SKM-1 treated with dmso at 0.1 percent for 144 hours (cell line): ENCODE measurements at regions not wholly inside any gene's neighbourhood (a gene's known extent, or its start where the extent isn't known, plus 50 kb on each side); places are given as distances from the start of the nearest gene placed in this dataset.
A peak's percentile ranks its signal among the peaks of the same experiment; 100 is the strongest.
"Not testable (repeated sequence)": the region's sequence is repeated elsewhere in the genome, so short reads cannot be mapped to it uniquely, and the experiment has no call there.

Experiments used
- DNase-seq: peaks from one replicate; lab custom pipeline; 2025; ENCODE audit not compliant: unreplicated experiment; lab: John Stamatoyannopoulos, UW

- DNase-seq, result no peak
These were observed 101.3 kb downstream of the AKAP11 start for GRCh38 chr13:42373048-42373812.

GRCh38 chr13:42375663-42376062, 103.7 kb downstream of the AKAP11 start:
- DNase-seq, result no peak

- DNase-seq, result peak; percentile 72
These were observed 105.9 kb downstream of the AKAP11 start for GRCh38 chr13:42377640-42378382.

GRCh38 chr13:42378383-42378780, 106.4 kb downstream of the AKAP11 start:
- no peak for DNase-seq

- DNase-seq, result no peak
These were observed 107.3 kb downstream of the AKAP11 start for GRCh38 chr13:42379241-42379640.

GRCh38 chr13:42380420-42381164, 108.6 kb downstream of the AKAP11 start:
- no peak for DNase-seq

- DNase-seq, result no peak
These were observed 109.1 kb downstream of the AKAP11 start for GRCh38 chr13:42381165-42381425.

- not testable (repeated sequence) for DNase-seq
These were observed 109.5 kb downstream of the AKAP11 start for GRCh38 chr13:42381426-42381825.

GRCh38 chr13:42383025-42383424, 111.1 kb downstream of the AKAP11 start:
- no peak for DNase-seq

GRCh38 chr13:42384265-42384664, 112.3 kb downstream of the AKAP11 start:
- no peak for DNase-seq

GRCh38 chr13:42388326-42388725, 116.4 kb downstream of the AKAP11 start:
- DNase-seq, result no peak

- no peak for DNase-seq
These were observed 117.1 kb downstream of the AKAP11 start for GRCh38 chr13:42389041-42389440.

GRCh38 chr13:42392180-42392579, 120.2 kb downstream of the AKAP11 start:
- no peak for DNase-seq

- no peak for DNase-seq
These were observed 121.0 kb downstream of the AKAP11 start for GRCh38 chr13:42392716-42393572.

GRCh38 chr13:42393573-42394360, 121.8 kb downstream of the AKAP11 start:
- DNase-seq, result no peak

GRCh38 chr13:42394361-42394708, 122.4 kb downstream of the AKAP11 start:
- no peak for DNase-seq

- no peak for DNase-seq
These were observed 122.7 kb downstream of the AKAP11 start for GRCh38 chr13:42394711-42395085.

- DNase-seq, result no peak
These were observed 123.3 kb downstream of the AKAP11 start for GRCh38 chr13:42395086-42395821.

GRCh38 chr13:42396501-42396900, 124.5 kb downstream of the AKAP11 start:
- no peak for DNase-seq
